Calu3 (cell line): ENCODE measurements at regions not wholly inside any gene's neighbourhood (a gene's known extent, or its start where the extent isn't known, plus 50 kb on each side); places are given as distances from the start of the nearest gene placed in this dataset.

Experiments used
- BruUV-seq: library from RNA; stranded (reverse); fragments of 400-500 nt; replicated peaks from 2 replicates; lab custom pipeline; 2021; lab: Mats Ljungman, UMichigan
- CTCF ChIA-PET: fragments of 300-600 bp; sonication (Branson Sonifier 250); formaldehyde crosslinking; loops from one replicate; lab custom pipeline; 2022; ENCODE audit warnings: antibody characterized with exemption; lab: Charles Lee
- DNase-seq: peaks from one replicate; pipeline ENCODE4 v3.0.0; 2022
- H3K27ac Mint-ChIP-seq: one replicate; pipeline ENCODE4 v1.8.0; 2022; ENCODE audit warnings: mixed read lengths; ENCODE audit not compliant: unreplicated experiment
- H3K27me3 Mint-ChIP-seq: one replicate; pipeline ENCODE4 v1.8.0; 2022; ENCODE audit warnings: mixed read lengths; ENCODE audit not compliant: unreplicated experiment
- H3K36me3 Mint-ChIP-seq: one replicate; pipeline ENCODE4 v1.8.0; 2022; ENCODE audit warnings: mild to moderate bottlenecking, moderate library complexity, mixed read lengths; ENCODE audit not compliant: insufficient read depth, unreplicated experiment
- H3K4me1 Mint-ChIP-seq: one replicate; pipeline ENCODE4 v1.8.0; 2022; ENCODE audit warnings: mild to moderate bottlenecking, low read depth, mixed read lengths; ENCODE audit not compliant: unreplicated experiment
- H3K4me3 Mint-ChIP-seq: one replicate; pipeline ENCODE4 v1.8.0; 2022; ENCODE audit warnings: mild to moderate bottlenecking, low read depth, moderate library complexity, mixed read lengths; ENCODE audit not compliant: unreplicated experiment
- H3K9me3 Mint-ChIP-seq: one replicate; pipeline ENCODE4 v1.8.0; 2022; ENCODE audit warnings: low read depth, mixed read lengths; ENCODE audit not compliant: unreplicated experiment
- intact Hi-C: fragments of 100-400 bp; cut with micrococcal nuclease; formaldehyde crosslinking; loops from one replicate; pipeline ENCODE4 v1.10.0; 2022; ENCODE audit not compliant: unreplicated experiment
- TF ChIP-seq, protein P1 (sequence below): fragments of 200-600 bp; IDR thresholded peaks from one replicate; pipeline ENCODE4 v1.8.0; 2022; ENCODE audit warnings: antibody characterized with exemption; ENCODE audit not compliant: unreplicated experiment

DNA sequence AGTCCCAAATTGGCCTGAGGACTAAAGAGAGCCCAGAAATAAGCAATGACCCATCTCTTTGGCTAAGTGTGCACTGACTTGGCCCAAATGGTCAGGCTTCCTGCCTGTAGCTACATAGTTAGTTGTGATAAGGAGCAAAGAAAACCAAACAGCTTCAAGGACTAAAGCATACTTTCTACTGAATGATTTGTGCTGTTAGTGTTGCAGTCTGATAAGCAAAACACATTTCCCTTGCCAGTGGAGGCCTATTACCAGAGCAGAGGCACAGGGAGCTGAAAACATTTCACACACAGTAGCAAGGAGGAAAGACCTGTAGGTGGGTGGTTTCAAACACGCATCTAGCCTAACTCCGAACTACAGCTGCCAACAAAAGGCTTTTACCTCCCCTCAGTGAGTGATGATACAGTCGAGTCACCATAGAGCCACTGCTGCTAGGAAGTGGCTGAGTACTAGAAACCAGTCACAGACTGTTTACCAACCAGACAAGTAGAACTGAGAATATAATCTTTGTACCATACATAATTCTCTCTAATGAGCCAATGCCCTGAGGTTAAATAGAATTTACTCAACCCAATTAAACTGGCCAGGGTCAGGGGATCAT is 222.3 kb upstream of the THBS1 start:
- intact Hi-C loops: no loop called here
- no peaks in the 10 kb centered on the region for H3K36me3 Mint-ChIP-seq
- H3K4me3 Mint-ChIP-seq: no peak overlapping the region
- CTCF ChIA-PET: no interaction called here
- H3K27ac Mint-ChIP-seq: no peak overlapping the region
- DNase-seq: no peak
- BruUV-seq: no TSS peak
- TF ChIP-seq, protein P1, sequence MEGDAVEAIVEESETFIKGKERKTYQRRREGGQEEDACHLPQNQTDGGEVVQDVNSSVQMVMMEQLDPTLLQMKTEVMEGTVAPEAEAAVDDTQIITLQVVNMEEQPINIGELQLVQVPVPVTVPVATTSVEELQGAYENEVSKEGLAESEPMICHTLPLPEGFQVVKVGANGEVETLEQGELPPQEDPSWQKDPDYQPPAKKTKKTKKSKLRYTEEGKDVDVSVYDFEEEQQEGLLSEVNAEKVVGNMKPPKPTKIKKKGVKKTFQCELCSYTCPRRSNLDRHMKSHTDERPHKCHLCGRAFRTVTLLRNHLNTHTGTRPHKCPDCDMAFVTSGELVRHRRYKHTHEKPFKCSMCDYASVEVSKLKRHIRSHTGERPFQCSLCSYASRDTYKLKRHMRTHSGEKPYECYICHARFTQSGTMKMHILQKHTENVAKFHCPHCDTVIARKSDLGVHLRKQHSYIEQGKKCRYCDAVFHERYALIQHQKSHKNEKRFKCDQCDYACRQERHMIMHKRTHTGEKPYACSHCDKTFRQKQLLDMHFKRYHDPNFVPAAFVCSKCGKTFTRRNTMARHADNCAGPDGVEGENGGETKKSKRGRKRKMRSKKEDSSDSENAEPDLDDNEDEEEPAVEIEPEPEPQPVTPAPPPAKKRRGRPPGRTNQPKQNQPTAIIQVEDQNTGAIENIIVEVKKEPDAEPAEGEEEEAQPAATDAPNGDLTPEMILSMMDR: no peak
- no peaks in the 10 kb centered on the region for H3K9me3 Mint-ChIP-seq
- H3K4me1 Mint-ChIP-seq: peaks cover 35% of the 10 kb centered on the region
- H3K27me3 Mint-ChIP-seq: no peaks in the 10 kb centered on the region

DNA sequence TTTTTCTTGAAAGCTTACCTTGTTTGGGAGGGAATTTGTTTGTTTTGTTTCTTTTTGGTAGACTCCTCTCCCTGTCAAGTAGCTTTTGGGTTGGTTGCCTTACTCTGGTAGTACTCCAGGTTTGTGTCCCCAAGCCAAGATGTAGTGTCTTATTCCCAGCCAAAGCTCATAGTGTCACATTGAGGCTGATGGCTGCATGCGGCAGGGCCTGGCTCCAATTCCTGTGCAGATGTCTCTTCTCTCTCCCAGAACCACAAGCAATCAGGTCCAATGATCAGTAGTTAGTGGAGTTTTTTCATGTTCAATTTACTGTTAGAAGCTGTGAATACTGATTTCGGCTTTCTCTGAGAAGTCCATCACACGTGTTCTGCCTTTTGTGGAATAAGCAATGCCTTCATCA is 221.1 kb upstream of the THBS1 start:
- H3K9me3 Mint-ChIP-seq: no peaks in the 10 kb centered on the region
- TF ChIP-seq, protein P1: no peak
- no peaks in the 10 kb centered on the region for H3K27me3 Mint-ChIP-seq
- DNase-seq: no peak
- H3K27ac Mint-ChIP-seq: no peak overlapping the region
- intact Hi-C loops: no loop called here
- no TSS peak for BruUV-seq
- CTCF ChIA-PET: no interaction called here
- H3K4me3 Mint-ChIP-seq: no peak overlapping the region
- peaks cover 46% of the 10 kb centered on the region for H3K4me1 Mint-ChIP-seq
- no peaks in the 10 kb centered on the region for H3K36me3 Mint-ChIP-seq

DNA sequence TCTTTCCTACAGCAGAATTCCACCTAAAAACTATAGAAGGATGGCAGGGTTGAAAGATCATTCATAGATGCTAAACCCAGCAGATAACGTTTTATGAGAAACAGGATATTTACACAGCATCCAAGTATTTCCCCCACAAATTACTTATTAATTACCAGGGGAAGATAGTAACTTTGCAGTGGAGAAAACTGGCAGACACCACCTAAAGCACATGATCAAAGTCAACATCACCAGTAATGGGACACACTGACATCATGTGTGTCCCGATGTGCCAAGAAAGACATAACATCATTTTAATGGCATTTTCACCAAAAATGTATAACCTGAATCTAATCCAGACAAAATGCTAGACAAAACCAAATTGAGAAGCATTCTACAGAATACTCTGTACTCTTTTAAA is 220.4 kb upstream of the THBS1 start:
- intact Hi-C loops: no loop called here
- Mint-ChIP-seq H3K9me3 (no peaks in the 10 kb centered on the region), H3K27me3 (no peaks in the 10 kb centered on the region), H3K4me3 (no peak overlapping the region), H3K27ac (no peak overlapping the region), H3K4me1 (peaks cover 46% of the 10 kb centered on the region), H3K36me3 (no peaks in the 10 kb centered on the region)
- TF ChIP-seq, protein P1: no peak
- BruUV-seq: no TSS peak
- CTCF ChIA-PET: no interaction called here
- DNase-seq: no peak

DNA sequence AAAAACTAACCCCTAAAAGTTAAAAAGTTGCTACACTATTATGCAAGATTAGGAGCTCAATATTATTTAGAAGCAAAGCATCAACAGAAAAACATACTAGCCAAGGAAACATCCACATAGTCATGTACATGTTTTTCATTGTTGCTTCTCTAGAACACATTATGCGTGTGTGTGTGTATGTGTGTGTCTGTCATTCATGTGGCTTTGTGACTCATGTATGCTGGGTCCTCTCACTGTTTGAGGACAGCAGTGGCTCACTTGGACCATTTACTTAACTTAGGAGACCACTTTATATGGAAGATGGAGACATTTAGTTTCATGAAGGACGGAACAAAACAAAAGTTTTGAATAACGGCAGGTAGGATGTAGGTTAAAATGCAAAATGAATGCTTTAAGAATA is 219.4 kb upstream of the THBS1 start:
- CTCF ChIA-PET: no interaction called here
- Mint-ChIP-seq H3K27ac (no peak overlapping the region), H3K36me3 (no peaks in the 10 kb centered on the region), H3K27me3 (no peaks in the 10 kb centered on the region), H3K9me3 (no peaks in the 10 kb centered on the region), H3K4me3 (no peak overlapping the region), H3K4me1 (peaks cover 46% of the 10 kb centered on the region)
- DNase-seq: no peak
- BruUV-seq: no TSS peak
- intact Hi-C loops: no loop called here
- TF ChIP-seq, protein P1: no peak
